ENCODE measurements at regions not wholly inside any gene's neighbourhood (a gene's known extent, or its start where the extent isn't known, plus 50 kb on each side); places are given as distances from the start of the nearest gene placed in this dataset.
"Not testable (repeated sequence)": the region's sequence is repeated elsewhere in the genome, so short reads cannot be mapped to it uniquely, and the experiment has no call there.

- H3K4me3 ChIP-seq (ENCODE audit: insufficient read depth, low read depth, low read length); H3K9me3 ChIP-seq (ENCODE audit: control insufficient read depth, low read length); H3K27ac ChIP-seq (ENCODE audit: insufficient read depth, low read depth, low read length, poor library complexity, severe bottlenecking); H3K27me3 ChIP-seq (ENCODE audit: control insufficient read depth, insufficient read depth, low read length, poor library complexity, severe bottlenecking); H3K4me1 ChIP-seq (ENCODE audit: control insufficient read depth, insufficient read depth, low read length); H3K36me3 ChIP-seq (ENCODE audit: control insufficient read depth, insufficient read depth, low read length): not testable (repeated sequence)
- WGBS, 2 experiments, result 29 to 40% methylated on average over 3 of the region's 3 CpGs
These were observed 476.2 kb downstream of the DIRAS2 start for GRCh38 chr9:90166374-90166773.

GRCh38 chr9:90167914-90168313 lies 474.7 kb downstream of the DIRAS2 start:
- Histone ChIP-seq H3K36me3 (ENCODE audit: control insufficient read depth, insufficient read depth, low read length) (no peaks in the 10 kb centered on the region), H3K9me3 (ENCODE audit: control insufficient read depth, low read length) (no peaks in the 10 kb centered on the region), H3K27ac (ENCODE audit: insufficient read depth, low read depth, low read length, poor library complexity, severe bottlenecking) (no peak overlapping the region), H3K4me1 (ENCODE audit: control insufficient read depth, insufficient read depth, low read length) (peaks cover 5% of the 10 kb centered on the region), H3K4me3 (ENCODE audit: insufficient read depth, low read depth, low read length) (no peak overlapping the region), H3K27me3 (ENCODE audit: control insufficient read depth, insufficient read depth, low read length, poor library complexity, severe bottlenecking) (no peaks in the 10 kb centered on the region)
- 64 to 69% methylated on average over 2 of the region's 2 CpGs for WGBS, 2 experiments

GRCh38 chr9:90169490-90169889 lies 473.1 kb downstream of the DIRAS2 start:
- no peaks in the 10 kb centered on the region for H3K27me3 ChIP-seq (ENCODE audit: control insufficient read depth, insufficient read depth, low read length, poor library complexity, severe bottlenecking)
- H3K4me3 ChIP-seq (ENCODE audit: insufficient read depth, low read depth, low read length), result no peak overlapping the region
- WGBS, 2 experiments, result 96% methylated on average over 2 of the region's 2 CpGs; no CpG with 5 or more reads in 1 of the 2 experiments
- H3K36me3 ChIP-seq (ENCODE audit: control insufficient read depth, insufficient read depth, low read length), result no peaks in the 10 kb centered on the region
- H3K4me1 ChIP-seq (ENCODE audit: control insufficient read depth, insufficient read depth, low read length), result peaks cover 5% of the 10 kb centered on the region
- H3K9me3 ChIP-seq (ENCODE audit: control insufficient read depth, low read length), result no peaks in the 10 kb centered on the region
- no peak overlapping the region for H3K27ac ChIP-seq (ENCODE audit: insufficient read depth, low read depth, low read length, poor library complexity, severe bottlenecking)

GRCh38 chr9:90173935-90174334 lies 468.7 kb downstream of the DIRAS2 start:
- H3K4me1 ChIP-seq (ENCODE audit: control insufficient read depth, insufficient read depth, low read length); H3K9me3 ChIP-seq (ENCODE audit: control insufficient read depth, low read length); H3K27me3 ChIP-seq (ENCODE audit: control insufficient read depth, insufficient read depth, low read length, poor library complexity, severe bottlenecking); H3K4me3 ChIP-seq (ENCODE audit: insufficient read depth, low read depth, low read length); H3K36me3 ChIP-seq (ENCODE audit: control insufficient read depth, insufficient read depth, low read length); H3K27ac ChIP-seq (ENCODE audit: insufficient read depth, low read depth, low read length, poor library complexity, severe bottlenecking): not testable (repeated sequence)
- whole genome bisulfite sequencing, 2 experiments, result 91 to 98% methylated on average over 4 of the region's 4 CpGs

- not testable (repeated sequence) for H3K9me3 ChIP-seq (ENCODE audit: control insufficient read depth, low read length); H3K36me3 ChIP-seq (ENCODE audit: control insufficient read depth, insufficient read depth, low read length); H3K27me3 ChIP-seq (ENCODE audit: control insufficient read depth, insufficient read depth, low read length, poor library complexity, severe bottlenecking); H3K4me1 ChIP-seq (ENCODE audit: control insufficient read depth, insufficient read depth, low read length); H3K4me3 ChIP-seq (ENCODE audit: insufficient read depth, low read depth, low read length); H3K27ac ChIP-seq (ENCODE audit: insufficient read depth, low read depth, low read length, poor library complexity, severe bottlenecking)
- 95% methylated on average over 10 of the region's 10 CpGs for WGBS, 2 experiments
These were observed 468.3 kb downstream of the DIRAS2 start for GRCh38 chr9:90174346-90174745.

- no peaks in the 10 kb centered on the region for H3K36me3 ChIP-seq (ENCODE audit: control insufficient read depth, insufficient read depth, low read length)
These were observed 467.4 kb downstream of the DIRAS2 start for GRCh38 chr9:90175257-90175656.

GRCh38 chr9:90175865-90176264 lies 466.8 kb downstream of the DIRAS2 start:
- no peaks in the 10 kb centered on the region for H3K9me3 ChIP-seq (ENCODE audit: control insufficient read depth, low read length)
- no peaks in the 10 kb centered on the region for H3K27me3 ChIP-seq (ENCODE audit: control insufficient read depth, insufficient read depth, low read length, poor library complexity, severe bottlenecking)
- no peaks in the 10 kb centered on the region for H3K4me1 ChIP-seq (ENCODE audit: control insufficient read depth, insufficient read depth, low read length)
- WGBS, 2 experiments, result 94 to 98% methylated on average over 4 of the region's 4 CpGs
- no peak overlapping the region for H3K4me3 ChIP-seq (ENCODE audit: insufficient read depth, low read depth, low read length)
- no peak overlapping the region for H3K27ac ChIP-seq (ENCODE audit: insufficient read depth, low read depth, low read length, poor library complexity, severe bottlenecking)
- no peaks in the 10 kb centered on the region for H3K36me3 ChIP-seq (ENCODE audit: control insufficient read depth, insufficient read depth, low read length)

More at GRCh38 chr9:90175257-90175656, 467.4 kb downstream of the DIRAS2 start:
- no peaks in the 10 kb centered on the region for H3K9me3 ChIP-seq (ENCODE audit: control insufficient read depth, low read length)
- WGBS, 2 experiments, result 93 to 98% methylated on average over 2 to 3 of the region's 3 CpGs
- H3K4me1 ChIP-seq (ENCODE audit: control insufficient read depth, insufficient read depth, low read length), result no peaks in the 10 kb centered on the region
- no peaks in the 10 kb centered on the region for H3K27me3 ChIP-seq (ENCODE audit: control insufficient read depth, insufficient read depth, low read length, poor library complexity, severe bottlenecking)
- no peak overlapping the region for H3K4me3 ChIP-seq (ENCODE audit: insufficient read depth, low read depth, low read length)
- H3K27ac ChIP-seq (ENCODE audit: insufficient read depth, low read depth, low read length, poor library complexity, severe bottlenecking), result no peak overlapping the region

GRCh38 chr9:90176901-90177300 lies 465.7 kb downstream of the DIRAS2 start:
- H3K27me3 ChIP-seq (ENCODE audit: control insufficient read depth, insufficient read depth, low read length, poor library complexity, severe bottlenecking), result no peaks in the 10 kb centered on the region
- H3K27ac ChIP-seq (ENCODE audit: insufficient read depth, low read depth, low read length, poor library complexity, severe bottlenecking), result no peak overlapping the region
- H3K36me3 ChIP-seq (ENCODE audit: control insufficient read depth, insufficient read depth, low read length), result no peaks in the 10 kb centered on the region
- H3K4me1 ChIP-seq (ENCODE audit: control insufficient read depth, insufficient read depth, low read length), result no peaks in the 10 kb centered on the region
- no peak overlapping the region for H3K4me3 ChIP-seq (ENCODE audit: insufficient read depth, low read depth, low read length)
- no peaks in the 10 kb centered on the region for H3K9me3 ChIP-seq (ENCODE audit: control insufficient read depth, low read length)
- WGBS, 2 experiments, result 87 to 92% methylated on average over 2 of the region's 2 CpGs

- Histone ChIP-seq H3K4me1 (ENCODE audit: control insufficient read depth, insufficient read depth, low read length) (no peaks in the 10 kb centered on the region), H3K9me3 (ENCODE audit: control insufficient read depth, low read length) (no peaks in the 10 kb centered on the region), H3K4me3 (ENCODE audit: insufficient read depth, low read depth, low read length) (no peak overlapping the region), H3K36me3 (ENCODE audit: control insufficient read depth, insufficient read depth, low read length) (no peaks in the 10 kb centered on the region), H3K27me3 (ENCODE audit: control insufficient read depth, insufficient read depth, low read length, poor library complexity, severe bottlenecking) (no peaks in the 10 kb centered on the region), H3K27ac (ENCODE audit: insufficient read depth, low read depth, low read length, poor library complexity, severe bottlenecking) (no peak overlapping the region)
- WGBS, 2 experiments, result 90 to 93% methylated on average over 1 of the region's 1 CpG
These were observed 462.2 kb downstream of the DIRAS2 start for GRCh38 chr9:90180381-90180780.

- Histone ChIP-seq H3K27me3 (ENCODE audit: control insufficient read depth, insufficient read depth, low read length, poor library complexity, severe bottlenecking) (no peaks in the 10 kb centered on the region), H3K27ac (ENCODE audit: insufficient read depth, low read depth, low read length, poor library complexity, severe bottlenecking) (no peak overlapping the region), H3K36me3 (ENCODE audit: control insufficient read depth, insufficient read depth, low read length) (no peaks in the 10 kb centered on the region), H3K4me1 (ENCODE audit: control insufficient read depth, insufficient read depth, low read length) (no peaks in the 10 kb centered on the region), H3K9me3 (ENCODE audit: control insufficient read depth, low read length) (no peaks in the 10 kb centered on the region), H3K4me3 (ENCODE audit: insufficient read depth, low read depth, low read length) (no peak overlapping the region)
- 83 to 100% methylated on average over 2 of the region's 2 CpGs for WGBS, 2 experiments
These were observed 454.0 kb downstream of the DIRAS2 start for GRCh38 chr9:90188656-90189055.

GRCh38 chr9:90189306-90189705 lies 453.3 kb downstream of the DIRAS2 start:
- Histone ChIP-seq H3K27me3 (ENCODE audit: control insufficient read depth, insufficient read depth, low read length, poor library complexity, severe bottlenecking) (no peaks in the 10 kb centered on the region), H3K4me1 (ENCODE audit: control insufficient read depth, insufficient read depth, low read length) (no peaks in the 10 kb centered on the region), H3K9me3 (ENCODE audit: control insufficient read depth, low read length) (no peaks in the 10 kb centered on the region), H3K4me3 (ENCODE audit: insufficient read depth, low read depth, low read length) (no peak overlapping the region), H3K27ac (ENCODE audit: insufficient read depth, low read depth, low read length, poor library complexity, severe bottlenecking) (no peak overlapping the region), H3K36me3 (ENCODE audit: control insufficient read depth, insufficient read depth, low read length) (no peaks in the 10 kb centered on the region)
- WGBS, 2 experiments, result 92 to 94% methylated on average over 6 of the region's 6 CpGs
